M059J (cell line): ENCODE measurements at regions not wholly inside any gene's neighbourhood (a gene's known extent, or its start where the extent isn't known, plus 50 kb on each side); places are given as distances from the start of the nearest gene placed in this dataset.

Experiments
- DNase-seq: peaks from one replicate; pipeline ENCODE4 v3.0.0-alpha.2; 2012; ENCODE audit warnings: low read depth

- no peak for DNase-seq
These were observed 193.9 kb downstream of the PHETA1 start for GRCh38 chr12:111174961-111175345.

GRCh38 chr12:111174251-111174960 is 194.5 kb downstream of the PHETA1 start:
- DNase-seq, result no peak

GRCh38 chr12:111173836-111174235 is 195.1 kb downstream of the PHETA1 start:
- DNase-seq, result no peak

GRCh38 chr12:111173391-111173790 is 195.5 kb downstream of the PHETA1 start:
- no peak for DNase-seq

- DNase-seq, result no peak
These were observed 196.1 kb downstream of the PHETA1 start for GRCh38 chr12:111172786-111173185.

- no peak for DNase-seq
These were observed 197.1 kb downstream of the PHETA1 start for GRCh38 chr12:111171832-111172231.

- no peak for DNase-seq
These were observed 197.6 kb downstream of the PHETA1 start for GRCh38 chr12:111171345-111171744.

GRCh38 chr12:111170543-111170942 is 198.4 kb downstream of the PHETA1 start:
- DNase-seq, result no peak

- no peak for DNase-seq
These were observed 199.4 kb downstream of the PHETA1 start for GRCh38 chr12:111169456-111169855.

GRCh38 chr12:111169032-111169431 is 199.9 kb downstream of the PHETA1 start:
- no peak for DNase-seq

GRCh38 chr12:111168009-111168900 is 200.6 kb downstream of the PHETA1 start:
- no peak for DNase-seq

- DNase-seq, result no peak
These were observed 201.9 kb downstream of the PHETA1 start for GRCh38 chr12:111166779-111167540.

GRCh38 chr12:111164833-111165525 is 203.9 kb downstream of the PHETA1 start:
- DNase-seq, result no peak

GRCh38 chr12:111163422-111163821 is 205.5 kb downstream of the PHETA1 start:
- no peak for DNase-seq

- DNase-seq, result no peak
These were observed 207.0 kb downstream of the PHETA1 start for GRCh38 chr12:111161898-111162297.

GRCh38 chr12:111160350-111161241 is 208.3 kb downstream of the PHETA1 start:
- no peak for DNase-seq

GRCh38 chr12:111158992-111159391 is 209.9 kb downstream of the PHETA1 start:
- DNase-seq, result no peak

GRCh38 chr12:111157486-111157885 is 211.4 kb downstream of the PHETA1 start:
- DNase-seq, result no peak

GRCh38 chr12:111156304-111156703 is 212.6 kb downstream of the PHETA1 start:
- no peak for DNase-seq

- DNase-seq, result no peak
These were observed 213.4 kb downstream of the PHETA1 start for GRCh38 chr12:111155521-111155920.

GRCh38 chr12:111155020-111155419 is 213.9 kb downstream of the PHETA1 start:
- no peak for DNase-seq
